BJ (cell line): ENCODE measurements at regions not wholly inside any gene's neighbourhood (a gene's known extent, or its start where the extent isn't known, plus 50 kb on each side); places are given as distances from the start of the nearest gene placed in this dataset.

Experiments
- CTCF ChIA-PET: fragments of 350-600 bp; formaldehyde crosslinking; extraction: SDS; loops from one replicate; lab custom pipeline; 2021; ENCODE audit warnings: antibody characterized with exemption, inconsistent platforms; lab: Yijun Ruan, JAX
- POLR2A ChIA-PET: fragments of 300-600 bp; sonication (Branson Sonifier 250); formaldehyde crosslinking; extraction: SDS; loops from one replicate; lab custom pipeline; 2021; ENCODE audit warnings: antibody characterized with exemption; lab: Charles Lee
- DNase-seq: peaks from one replicate; pipeline ENCODE4 v3.0.0-alpha.2; 2011; ENCODE audit warnings: low read depth
- H3K27me3 ChIP-seq: 2 replicates; pipeline ENCODE4 v1.6.0; 2011; ENCODE audit warnings: low read length; ENCODE audit not compliant: control insufficient read depth, insufficient read depth
- H3K36me3 ChIP-seq: 2 replicates; pipeline ENCODE4 v1.5.1; 2011; ENCODE audit warnings: low read length; ENCODE audit not compliant: control insufficient read depth, insufficient read depth
- H3K4me3 ChIP-seq: 2 replicates; pipeline ENCODE4 v1.5.1; 2011; ENCODE audit warnings: low read depth, mild to moderate bottlenecking, control low read depth, low read length
- TF ChIP-seq, protein P1 (sequence below): IDR thresholded peaks from 2 replicates; pipeline ENCODE4 v1.5.1; 2011; ENCODE audit warnings: low read depth, mild to moderate bottlenecking, control low read depth, inconsistent platforms, low read length, moderate library complexity; ENCODE audit not compliant: insufficient read depth

DNA sequence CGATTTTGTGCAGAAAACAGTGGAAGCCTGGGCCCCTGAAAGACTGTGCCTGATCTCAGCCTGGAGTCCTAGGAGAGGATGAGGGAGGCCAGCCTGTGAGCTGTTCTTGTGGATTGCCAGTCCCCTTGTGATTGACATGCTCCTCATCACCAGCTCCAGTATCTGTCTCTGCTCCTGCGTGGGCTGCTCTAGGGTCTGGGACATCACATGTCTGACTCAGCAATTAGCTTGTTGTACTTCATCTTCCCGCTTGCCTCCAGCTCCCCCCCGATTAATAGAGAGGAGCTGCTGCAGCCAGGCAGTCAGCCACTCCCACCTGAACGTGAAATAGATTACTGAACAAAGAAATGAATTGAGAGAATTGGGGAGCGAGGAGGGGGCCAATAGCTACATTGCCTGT, 99.6 kb upstream of the TBX20 start:
- Histone ChIP-seq H3K36me3 (no peaks in the 10 kb centered on the region), H3K27me3 (no peaks in the 10 kb centered on the region), H3K4me3 (no peak overlapping the region)
- CTCF ChIA-PET = no interaction called here
- POLR2A ChIA-PET = no interaction called here
- TF ChIP-seq, protein P1, sequence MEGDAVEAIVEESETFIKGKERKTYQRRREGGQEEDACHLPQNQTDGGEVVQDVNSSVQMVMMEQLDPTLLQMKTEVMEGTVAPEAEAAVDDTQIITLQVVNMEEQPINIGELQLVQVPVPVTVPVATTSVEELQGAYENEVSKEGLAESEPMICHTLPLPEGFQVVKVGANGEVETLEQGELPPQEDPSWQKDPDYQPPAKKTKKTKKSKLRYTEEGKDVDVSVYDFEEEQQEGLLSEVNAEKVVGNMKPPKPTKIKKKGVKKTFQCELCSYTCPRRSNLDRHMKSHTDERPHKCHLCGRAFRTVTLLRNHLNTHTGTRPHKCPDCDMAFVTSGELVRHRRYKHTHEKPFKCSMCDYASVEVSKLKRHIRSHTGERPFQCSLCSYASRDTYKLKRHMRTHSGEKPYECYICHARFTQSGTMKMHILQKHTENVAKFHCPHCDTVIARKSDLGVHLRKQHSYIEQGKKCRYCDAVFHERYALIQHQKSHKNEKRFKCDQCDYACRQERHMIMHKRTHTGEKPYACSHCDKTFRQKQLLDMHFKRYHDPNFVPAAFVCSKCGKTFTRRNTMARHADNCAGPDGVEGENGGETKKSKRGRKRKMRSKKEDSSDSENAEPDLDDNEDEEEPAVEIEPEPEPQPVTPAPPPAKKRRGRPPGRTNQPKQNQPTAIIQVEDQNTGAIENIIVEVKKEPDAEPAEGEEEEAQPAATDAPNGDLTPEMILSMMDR = no peak
- no peak for DNase-seq

DNA sequence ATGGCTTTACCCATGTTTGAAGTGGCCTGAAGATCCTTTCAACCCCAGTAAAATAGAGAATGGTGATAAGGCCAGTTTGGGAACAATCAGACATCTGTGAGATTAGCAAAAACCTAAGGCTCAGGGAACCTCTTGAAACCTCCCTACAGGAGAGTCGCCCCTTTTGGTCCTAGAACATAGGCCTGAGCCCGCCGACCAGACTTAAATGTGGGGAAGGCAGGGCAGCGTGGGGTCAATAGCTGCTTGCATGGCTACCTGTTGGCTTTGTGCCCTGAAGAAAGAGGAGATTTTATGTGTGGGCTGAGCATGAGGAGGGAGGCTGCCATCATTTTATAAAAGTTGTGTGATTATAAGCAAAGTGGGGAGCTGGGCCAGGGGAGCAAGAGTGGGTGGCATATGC, 97.6 kb upstream of the TBX20 start:
- ChIA-PET POLR2A (no interaction called here), CTCF (no interaction called here)
- DNase-seq = no peak

DNA sequence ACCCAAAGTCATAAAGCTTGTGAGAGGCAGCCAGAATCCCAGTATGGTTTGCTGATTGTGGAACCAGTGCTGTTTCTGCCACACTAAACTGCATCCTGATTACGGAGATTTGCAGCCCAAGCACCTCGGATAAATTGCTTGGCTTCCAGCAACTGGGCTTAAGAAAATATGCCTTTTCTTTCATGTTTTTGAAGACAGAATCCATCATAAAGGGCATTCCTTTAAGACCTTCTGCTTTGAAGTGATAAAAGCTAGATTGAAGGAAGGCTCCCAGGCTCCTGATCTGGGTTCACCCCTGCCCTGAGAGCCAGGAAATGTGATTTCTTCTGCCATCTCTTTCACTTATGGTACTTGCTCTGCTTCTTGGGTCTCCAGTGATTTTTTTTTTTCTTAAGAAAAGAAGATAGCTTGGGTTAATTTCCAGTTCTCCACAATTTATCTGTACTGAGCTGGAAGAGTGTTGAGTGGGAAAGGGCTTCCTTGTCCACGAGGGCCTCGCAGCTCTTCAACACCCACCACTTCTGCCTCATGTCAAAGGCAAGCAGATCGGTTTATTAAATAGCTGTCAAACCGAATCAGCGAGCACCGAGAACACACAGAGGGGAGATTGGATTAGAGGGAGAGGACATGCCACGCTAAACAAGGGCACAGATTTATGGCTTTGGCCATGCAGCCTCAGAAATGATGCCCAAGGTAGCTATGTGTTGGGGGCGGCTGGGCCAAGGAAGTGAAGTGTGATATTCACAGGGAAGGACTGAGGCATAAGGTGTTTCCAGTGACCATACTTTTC, 94.9 kb upstream of the TBX20 start:
- DNase-seq = no peak
- TF ChIP-seq, protein P1 = no peak
- Histone ChIP-seq H3K36me3 (no peaks in the 10 kb centered on the region), H3K27me3 (no peaks in the 10 kb centered on the region), H3K4me3 (no peak overlapping the region)
- ChIA-PET POLR2A (no interaction called here), CTCF (no interaction called here)

More for the DNA sequence above, 97.6 kb upstream of the TBX20 start:
- no peaks in the 10 kb centered on the region for H3K36me3 ChIP-seq
- no peaks in the 10 kb centered on the region for H3K27me3 ChIP-seq
- TF ChIP-seq, protein P1 = no peak
- H3K4me3 ChIP-seq = no peak overlapping the region

DNA sequence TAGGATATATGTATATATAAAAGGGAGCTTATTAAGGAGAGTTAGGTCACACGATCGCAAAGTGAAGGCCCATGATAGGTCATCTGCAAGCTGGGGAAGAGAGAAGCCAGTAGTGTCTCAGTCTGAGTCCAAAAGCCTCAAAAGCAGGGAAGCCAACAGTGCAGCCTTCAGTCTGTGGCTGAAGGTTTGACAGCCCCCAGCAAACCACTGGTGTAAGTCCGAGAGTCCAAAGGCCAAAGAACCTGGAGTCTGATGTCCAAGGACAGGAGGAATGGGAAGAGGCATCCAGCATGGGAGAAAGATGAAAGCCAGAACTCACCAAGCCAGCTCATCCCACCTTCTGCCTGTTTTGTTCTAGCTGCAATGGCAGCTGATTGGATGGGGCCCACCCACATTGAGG, 88.9 kb upstream of the TBX20 start:
- H3K4me3 ChIP-seq = no peak overlapping the region
- no peaks in the 10 kb centered on the region for H3K27me3 ChIP-seq
- no peaks in the 10 kb centered on the region for H3K36me3 ChIP-seq
- no peak for DNase-seq
- POLR2A ChIA-PET = interaction anchor here (0.6 kb wide), 1 partner anchor 9 kb away, joined by 3 read pairs; no protein-coding TSS in a partner anchor
- CTCF ChIA-PET = no interaction called here
- TF ChIP-seq, protein P1 = no peak

DNA sequence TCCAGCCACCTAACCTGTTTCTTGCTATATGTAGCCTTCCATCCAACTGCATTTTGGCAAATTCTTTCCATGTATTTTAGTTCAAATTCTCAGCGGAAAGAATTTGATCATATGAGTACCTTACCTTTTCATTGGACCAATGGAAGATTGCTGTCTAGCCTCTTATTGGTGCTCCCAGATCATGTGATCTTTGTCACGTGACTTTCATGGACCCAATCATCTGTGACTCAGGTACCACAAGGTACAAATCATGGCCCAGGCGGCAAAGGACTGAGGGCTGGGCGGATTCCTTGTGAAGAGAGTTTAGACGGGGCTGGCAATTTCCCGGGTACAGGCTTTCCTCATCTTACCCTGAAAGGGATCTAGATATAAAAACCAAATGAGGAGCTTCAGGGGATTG, 85.9 kb upstream of the TBX20 start:
- Histone ChIP-seq H3K27me3 (no peaks in the 10 kb centered on the region), H3K4me3 (no peak overlapping the region), H3K36me3 (no peaks in the 10 kb centered on the region)
- DNase-seq = no peak
- TF ChIP-seq, protein P1 = no peak
- ChIA-PET POLR2A (no interaction called here), CTCF (no interaction called here)
